ENCODE measurements at regions not wholly inside any gene's neighbourhood (a gene's known extent, or its start where the extent isn't known, plus 50 kb on each side); places are given as distances from the start of the nearest gene placed in this dataset.

GRCh38 chr7:115235075-115235474 is 313.2 kb downstream of the MDFIC start:
- dilution Hi-C loops (cut with MboI; ENCODE audit: extremely low pct_ligation_motif_present, low sequenced_read_pairs) = no loop called here
- BruUV-seq (replicated peaks) = no TSS peak
- H3K27me3 ChIP-seq (ENCODE audit: control insufficient read depth in 2 of 2, insufficient read depth in 2 of 2, low read length in 2 of 2) = no peaks in the 10 kb centered on the region
- H3K9me3 ChIP-seq (replicated peaks; ENCODE audit: control insufficient read depth, insufficient read depth, low read length) = no peaks in the 10 kb centered on the region
- DNase-seq (ENCODE audit: low read depth, low spot score) (no peak), FAIRE-seq (no peak)
- no peak overlapping the region for H3K9ac ChIP-seq (replicated peaks; ENCODE audit: extremely low read depth, insufficient read depth, low read length)
- H3K27ac ChIP-seq (ENCODE audit: insufficient read depth, low read depth, low read length) = no peak overlapping the region
- no peak overlapping the region for H2AFZ ChIP-seq (ENCODE audit: low read depth, low read length)
- no peaks in the 10 kb centered on the region for H4K20me1 ChIP-seq (replicated peaks; ENCODE audit: control insufficient read depth, extremely low read depth, insufficient read depth, low read length)
- H3K4me3 ChIP-seq (replicated peaks in 1 of 3; ENCODE audit: insufficient read depth in 1 of 3, low read depth in 1 of 3, low read length in 3 of 3) = no peak overlapping the region
- intact Hi-C loops (cut with micrococcal nuclease) = no loop called here
- H3K79me2 ChIP-seq (ENCODE audit: control insufficient read depth, insufficient read depth, low read length) = no peaks in the 10 kb centered on the region
- H3K4me1 ChIP-seq (ENCODE audit: control insufficient read depth, extremely low read depth, insufficient read depth, low read length) = peaks cover 15% of the 10 kb centered on the region
- H3K36me3 ChIP-seq (ENCODE audit: control insufficient read depth in 2 of 2, extremely low read depth in 1 of 2, insufficient read depth in 2 of 2, low read length in 2 of 2) = no peaks in the 10 kb centered on the region
- TF ChIP-seq POLR2AphosphoS5 (IDR thresholded peaks at IDR 0.05; ENCODE audit: insufficient read depth, low read depth, low read length) (no peak), POLR2A (IDR thresholded peaks at IDR 0.05; ENCODE audit: low read depth, low read length) (no peak), CTCF (IDR thresholded peaks at IDR 0.05; ENCODE audit: extremely low read depth in 1 of 2, insufficient read depth in 1 of 2, low read depth in 1 of 2, low read length in 2 of 2) (no peak), MYC (IDR thresholded peaks at IDR 0.05; ENCODE audit: low read depth, low read length) (no peak), GATA2 (IDR thresholded peaks at IDR 0.05; ENCODE audit: insufficient read depth, insufficient read length, low read depth, low read length) (no peak), FOS (IDR thresholded peaks at IDR 0.05; ENCODE audit: borderline replicate concordance, insufficient read depth, low read length) (no peak), EZH2 (IDR thresholded peaks at IDR 0.05; ENCODE audit: borderline replicate concordance, low read depth, low read length, severe bottlenecking) (no peak), JUN (IDR thresholded peaks at IDR 0.05; ENCODE audit: borderline replicate concordance, insufficient read depth, insufficient read length, low read depth) (no peak)
- TF ChIP-seq, protein P1, sequence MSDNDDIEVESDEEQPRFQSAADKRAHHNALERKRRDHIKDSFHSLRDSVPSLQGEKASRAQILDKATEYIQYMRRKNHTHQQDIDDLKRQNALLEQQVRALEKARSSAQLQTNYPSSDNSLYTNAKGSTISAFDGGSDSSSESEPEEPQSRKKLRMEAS (IDR thresholded peaks at IDR 0.05; ENCODE audit: insufficient read depth, insufficient read length) = no peak
- POLR2A ChIA-PET = no interaction called here
- no peaks in the 10 kb centered on the region for H3K9me1 ChIP-seq (replicated peaks; ENCODE audit: control insufficient read depth, extremely low read depth, insufficient read depth, low read length)
- no peak overlapping the region for H3K4me2 ChIP-seq (ENCODE audit: insufficient read depth, low read length)
- CTCF ChIA-PET = no interaction called here

All from endothelial cell of umbilical vein (primary cell).